A549 (cell line): ENCODE measurements at regions not wholly inside any gene's neighbourhood (a gene's known extent, or its start where the extent isn't known, plus 50 kb on each side); places are given as distances from the start of the nearest gene placed in this dataset.

Source experiments
- MAFK ChIP-seq: fragments of 450-650 bp; IDR thresholded peaks from 2 replicates; pipeline ENCODE4 v1.6.1; 2014; ENCODE audit not compliant: partially characterized antibody
- RCOR1 ChIP-seq: fragments of 150-350 bp; IDR thresholded peaks from 2 replicates; pipeline ENCODE4 v1.6.1; 2014; ENCODE audit warnings: antibody characterized with exemption, low read length, low read depth
- TF ChIP-seq, protein P1 (sequence below): fragments of >200 bp; sonication (Bioruptor Twin); formaldehyde crosslinking; IDR thresholded peaks from 3 replicates; pipeline ENCODE4 v1.5.1; 2016

DNA sequence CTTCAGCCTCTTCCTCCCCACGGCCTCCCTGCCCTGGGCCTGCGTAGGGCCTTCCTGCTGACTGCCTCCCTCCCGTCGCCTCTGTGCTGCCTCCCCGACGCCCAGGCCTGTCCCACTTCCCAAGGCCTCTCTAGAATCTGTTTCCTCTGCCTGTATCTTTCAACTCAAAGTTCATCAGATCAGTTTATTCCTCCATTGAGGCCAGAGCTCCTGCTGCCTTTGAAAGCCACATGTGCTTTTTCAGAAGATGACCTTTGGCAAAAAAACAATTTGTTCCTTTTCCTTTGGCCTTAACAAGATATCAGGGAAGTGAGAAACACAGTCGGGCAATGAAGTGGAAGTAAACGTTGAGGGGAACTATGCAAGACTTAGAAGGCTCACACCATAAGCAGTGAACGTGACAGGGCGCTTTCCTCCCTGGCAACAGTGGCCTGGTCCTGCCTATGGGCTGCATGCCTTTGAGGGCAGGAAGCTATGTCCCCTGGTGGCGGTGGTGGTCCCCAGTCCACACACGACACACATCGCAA, 85.9 kb downstream of the PSMG1 start:
- no peak for TF ChIP-seq MAFK
- TF ChIP-seq, protein P1, sequence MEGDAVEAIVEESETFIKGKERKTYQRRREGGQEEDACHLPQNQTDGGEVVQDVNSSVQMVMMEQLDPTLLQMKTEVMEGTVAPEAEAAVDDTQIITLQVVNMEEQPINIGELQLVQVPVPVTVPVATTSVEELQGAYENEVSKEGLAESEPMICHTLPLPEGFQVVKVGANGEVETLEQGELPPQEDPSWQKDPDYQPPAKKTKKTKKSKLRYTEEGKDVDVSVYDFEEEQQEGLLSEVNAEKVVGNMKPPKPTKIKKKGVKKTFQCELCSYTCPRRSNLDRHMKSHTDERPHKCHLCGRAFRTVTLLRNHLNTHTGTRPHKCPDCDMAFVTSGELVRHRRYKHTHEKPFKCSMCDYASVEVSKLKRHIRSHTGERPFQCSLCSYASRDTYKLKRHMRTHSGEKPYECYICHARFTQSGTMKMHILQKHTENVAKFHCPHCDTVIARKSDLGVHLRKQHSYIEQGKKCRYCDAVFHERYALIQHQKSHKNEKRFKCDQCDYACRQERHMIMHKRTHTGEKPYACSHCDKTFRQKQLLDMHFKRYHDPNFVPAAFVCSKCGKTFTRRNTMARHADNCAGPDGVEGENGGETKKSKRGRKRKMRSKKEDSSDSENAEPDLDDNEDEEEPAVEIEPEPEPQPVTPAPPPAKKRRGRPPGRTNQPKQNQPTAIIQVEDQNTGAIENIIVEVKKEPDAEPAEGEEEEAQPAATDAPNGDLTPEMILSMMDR: no peak
- TF ChIP-seq RCOR1: no peak
